ENCODE measurements at regions not wholly inside any gene's neighbourhood (a gene's known extent, or its start where the extent isn't known, plus 50 kb on each side); places are given as distances from the start of the nearest gene placed in this dataset.

GRCh38 chr5:124808842-124809268 is 62.4 kb upstream of the ZNF608 start:
- no peak for TF ChIP-seq CTCF (IDR thresholded peaks at IDR 0.05; ENCODE audit: low read depth, low read length)
- DNase-seq (ENCODE audit: extremely low read depth, low read depth), result no peak

- TF ChIP-seq CTCF (IDR thresholded peaks at IDR 0.05; ENCODE audit: low read depth, low read length), result no peak
- no peak for DNase-seq (ENCODE audit: extremely low read depth, low read depth)
Observed at GRCh38 chr5:124810396-124811006, 64.1 kb upstream of the ZNF608 start.

- DNase-seq (ENCODE audit: extremely low read depth, low read depth), result no peak
- TF ChIP-seq CTCF (IDR thresholded peaks at IDR 0.05; ENCODE audit: low read depth, low read length), result no peak
Observed at GRCh38 chr5:124812771-124813358, 66.4 kb upstream of the ZNF608 start.

GRCh38 chr5:124816381-124816780 is 69.9 kb upstream of the ZNF608 start:
- no peak for DNase-seq (ENCODE audit: extremely low read depth, low read depth)

GRCh38 chr5:124819201-124819600 is 72.8 kb upstream of the ZNF608 start:
- no peak for TF ChIP-seq CTCF (IDR thresholded peaks at IDR 0.05; ENCODE audit: low read depth, low read length)
- no peak for DNase-seq (ENCODE audit: extremely low read depth, low read depth)

More at GRCh38 chr5:124816381-124816780, 69.9 kb upstream of the ZNF608 start:
- TF ChIP-seq CTCF (IDR thresholded peaks at IDR 0.05; ENCODE audit: low read depth, low read length), result no peak

- no peak for TF ChIP-seq CTCF (IDR thresholded peaks at IDR 0.05; ENCODE audit: low read depth, low read length)
- DNase-seq (ENCODE audit: extremely low read depth, low read depth), result no peak
Observed at GRCh38 chr5:124822647-124823046, 76.2 kb upstream of the ZNF608 start.

- no peak for TF ChIP-seq CTCF (IDR thresholded peaks at IDR 0.05; ENCODE audit: low read depth, low read length)
Observed at GRCh38 chr5:124823380-124823779, 76.9 kb upstream of the ZNF608 start.

More at GRCh38 chr5:124823380-124823779, 76.9 kb upstream of the ZNF608 start:
- DNase-seq (ENCODE audit: extremely low read depth, low read depth), result no peak

Data from AG09319 (cell line).